Ishikawa (cell line): ENCODE measurements at regions not wholly inside any gene's neighbourhood (a gene's known extent, or its start where the extent isn't known, plus 50 kb on each side); places are given as distances from the start of the nearest gene placed in this dataset.
A peak's percentile ranks its signal among the peaks of the same experiment; 100 is the strongest.

Experiments used
- CEBPB ChIP-seq: IDR thresholded peaks from 2 replicates; pipeline ENCODE4 v1.6.1; 2012
- CREB1 ChIP-seq: IDR thresholded peaks from 2 replicates; pipeline ENCODE4 v1.6.1; 2012; ENCODE audit warnings: low read depth
- EGR1 ChIP-seq: IDR thresholded peaks from 2 replicates; pipeline ENCODE4 v1.6.1; 2012
- EP300 ChIP-seq: IDR thresholded peaks from 2 replicates; pipeline ENCODE4 v1.6.1; 2012; ENCODE audit warnings: borderline replicate concordance
- FOXM1 ChIP-seq: IDR thresholded peaks from 2 replicates; pipeline ENCODE4 v1.6.1; 2012; ENCODE audit warnings: low read depth, borderline replicate concordance
- MAX ChIP-seq: IDR thresholded peaks from 2 replicates; pipeline ENCODE4 v1.6.1; 2012
- NFIC ChIP-seq: IDR thresholded peaks from 2 replicates; pipeline ENCODE4 v1.6.1; 2012
- RAD21 ChIP-seq: IDR thresholded peaks from 2 replicates; pipeline ENCODE4 v1.6.1; 2012; ENCODE audit warnings: low read depth
- REST ChIP-seq: IDR thresholded peaks from 2 replicates; pipeline ENCODE4 v1.6.1; 2012; ENCODE audit warnings: low read depth, mild to moderate bottlenecking
- TAF1 ChIP-seq: IDR thresholded peaks from 2 replicates; pipeline ENCODE4 v1.6.1; 2012; ENCODE audit warnings: low read depth, mild to moderate bottlenecking
- TCF12 ChIP-seq: IDR thresholded peaks from 2 replicates; pipeline ENCODE4 v1.6.1; 2012; ENCODE audit warnings: low read depth
- TEAD4 ChIP-seq: IDR thresholded peaks from 2 replicates; pipeline ENCODE4 v1.6.1; 2012
- USF1 ChIP-seq: IDR thresholded peaks from 2 replicates; pipeline ENCODE4 v1.6.1; 2012
- YY1 ChIP-seq: IDR thresholded peaks from 2 replicates; pipeline ENCODE4 v1.6.1; 2012; ENCODE audit warnings: low read depth
- ZBTB7A ChIP-seq: IDR thresholded peaks from 2 replicates; pipeline ENCODE4 v1.6.1; 2012; ENCODE audit warnings: low read depth

- no peak for TF ChIP-seq EGR1
- no peak for TF ChIP-seq TCF12
- no peak for TF ChIP-seq YY1
- no peak for TF ChIP-seq ZBTB7A
- no peak for TF ChIP-seq CREB1
- no peak for TF ChIP-seq MAX
- TF ChIP-seq TAF1: no peak
- no peak for TF ChIP-seq EP300
- no peak for TF ChIP-seq NFIC
- TF ChIP-seq CEBPB: no peak
- no peak for TF ChIP-seq FOXM1
- no peak for TF ChIP-seq USF1
- no peak for TF ChIP-seq RAD21
- no peak for TF ChIP-seq TEAD4
- TF ChIP-seq REST: no peak
Observed at GRCh38 chr1:197995408-197996258, 78.5 kb downstream of the LHX9 start.

- TF ChIP-seq RAD21 (peak; percentile 17; the same call in 1 of the 2 replicates), TEAD4 (no peak)
Observed at GRCh38 chr1:197998110-197998509, 80.9 kb downstream of the LHX9 start.

- no peak for TF ChIP-seq CEBPB
- no peak for TF ChIP-seq EGR1
- TF ChIP-seq REST: no peak
- no peak for TF ChIP-seq EP300
- TF ChIP-seq CREB1: no peak
- TF ChIP-seq FOXM1: no peak
- TF ChIP-seq TAF1: no peak
Observed at GRCh38 chr1:198001776-198002408, 84.7 kb downstream of the LHX9 start.

- TF ChIP-seq RAD21 (no peak), EP300 (no peak), NFIC (no peak), TEAD4 (no peak), FOXM1 (no peak), MAX (no peak)
Observed at GRCh38 chr1:198003468-198003867, 86.3 kb downstream of the LHX9 start.

GRCh38 chr1:198007011-198007410 lies 89.8 kb downstream of the LHX9 start:
- no peak for TF ChIP-seq EGR1
- TF ChIP-seq TCF12: no peak
- TF ChIP-seq MAX: no peak
- TF ChIP-seq RAD21: no peak
- TF ChIP-seq EP300: no peak
- no peak for TF ChIP-seq NFIC
- TF ChIP-seq FOXM1: no peak
- TF ChIP-seq YY1: no peak
- no peak for TF ChIP-seq ZBTB7A
- no peak for TF ChIP-seq CEBPB
- TF ChIP-seq CREB1: no peak
